ENCODE measurements at regions not wholly inside any gene's neighbourhood (a gene's known extent, or its start where the extent isn't known, plus 50 kb on each side); places are given as distances from the start of the nearest gene placed in this dataset.

- TF ChIP-seq CTCF (IDR thresholded peaks at IDR 0.05; ENCODE audit: low read depth, low read length) = no peak
- TF ChIP-seq POLR2A (IDR thresholded peaks at IDR 0.05; ENCODE audit: extremely low read depth, insufficient read length) = no peak
- TF ChIP-seq MAX (IDR thresholded peaks at IDR 0.05; ENCODE audit: low read depth, low read length) = no peak
- TF ChIP-seq MYC (IDR thresholded peaks at IDR 0.05; ENCODE audit: low read depth, low read length) = no peak
Observed at GRCh38 chr2:7953195-7953594, 728.7 kb upstream of the ID2 start.

Measured in NB4 (cell line).